ENCODE measurements at regions not wholly inside any gene's neighbourhood (a gene's known extent, or its start where the extent isn't known, plus 50 kb on each side); places are given as distances from the start of the nearest gene placed in this dataset.

- TF ChIP-seq CTCF (IDR thresholded peaks at IDR 0.05 in 2 of 3, conservative IDR thresholded peaks at IDR 0.05 in 1 of 3; ENCODE audit: control insufficient read depth in 2 of 3, extremely low read depth in 1 of 3, insufficient read depth in 1 of 3, low read depth in 3 of 3, low read length in 3 of 3), result no peak
- TF ChIP-seq RBBP5 (conservative IDR thresholded peaks at IDR 0.05), result no peak
- TF ChIP-seq YY1 (IDR thresholded peaks at IDR 0.05; ENCODE audit: low read depth, low read length), result no peak
These were observed 404.2 kb downstream of the DAD1 start for GRCh38 chr14:22184830-22185168.
